ENCODE measurements at regions not wholly inside any gene's neighbourhood (a gene's known extent, or its start where the extent isn't known, plus 50 kb on each side); places are given as distances from the start of the nearest gene placed in this dataset.

GRCh38 chr2:46239175-46239846 is 57.9 kb upstream of the EPAS1 start:
- DNase-seq (ENCODE audit: low read depth): no peak

- no peak for DNase-seq (ENCODE audit: low read depth)
These were observed 57.4 kb upstream of the EPAS1 start for GRCh38 chr2:46239847-46240181.

- peak; percentile 39 for DNase-seq (ENCODE audit: low read depth)
These were observed 55.9 kb upstream of the EPAS1 start for GRCh38 chr2:46241344-46241743.

- no peak for DNase-seq (ENCODE audit: low read depth)
These were observed 51.3 kb upstream of the EPAS1 start for GRCh38 chr2:46245869-46246268.

GRCh38 chr2:46246790-46247189 is 50.4 kb upstream of the EPAS1 start:
- no peak for DNase-seq (ENCODE audit: low read depth)

Data from amniotic epithelial cell (primary cell).